Erythroblast (primary cell): ENCODE measurements at regions not wholly inside any gene's neighbourhood (a gene's known extent, or its start where the extent isn't known, plus 50 kb on each side); places are given as distances from the start of the nearest gene placed in this dataset.

Source experiments
- DNase-seq, 2 experiments: peaks; one replicate each; lab custom pipeline; 2025; lab: John Stamatoyannopoulos, UW
- GATA1 ChIP-seq: IDR thresholded peaks from 2 replicates; pipeline ENCODE4 v1.6.1; 2011; ENCODE audit warnings: low read depth, mild to moderate bottlenecking, control low read depth, low read length, moderate library complexity
- POLR2A ChIP-seq: IDR thresholded peaks from 2 replicates; pipeline ENCODE4 v1.6.1; 2011; ENCODE audit warnings: mild to moderate bottlenecking, low read length

GRCh38 chr12:42769455-42769854 lies 179.9 kb upstream of the PRICKLE1 start:
- TF ChIP-seq POLR2A (no peak), GATA1 (no peak)
- no peak for DNase-seq

- no peak for DNase-seq
- TF ChIP-seq GATA1, result no peak
- TF ChIP-seq POLR2A, result no peak
Observed at GRCh38 chr12:42767998-42768397, 178.5 kb upstream of the PRICKLE1 start.

GRCh38 chr12:42767326-42767954 lies 177.9 kb upstream of the PRICKLE1 start:
- TF ChIP-seq GATA1, result no peak
- no peak for TF ChIP-seq POLR2A
- no peak for DNase-seq

- DNase-seq, result no peak
Observed at GRCh38 chr12:42766754-42767153, 177.2 kb upstream of the PRICKLE1 start.

GRCh38 chr12:42766026-42766425 lies 176.5 kb upstream of the PRICKLE1 start:
- no peak for TF ChIP-seq POLR2A
- DNase-seq, result no peak

More at GRCh38 chr12:42766754-42767153, 177.2 kb upstream of the PRICKLE1 start:
- TF ChIP-seq POLR2A (no peak), GATA1 (no peak)

- TF ChIP-seq GATA1 (no peak), POLR2A (no peak)
- no peak for DNase-seq
Observed at GRCh38 chr12:42763682-42764081, 174.1 kb upstream of the PRICKLE1 start.

- no peak for DNase-seq
- TF ChIP-seq GATA1, result no peak
- no peak for TF ChIP-seq POLR2A
Observed at GRCh38 chr12:42762395-42762925, 172.9 kb upstream of the PRICKLE1 start.

GRCh38 chr12:42761601-42762350 lies 172.2 kb upstream of the PRICKLE1 start:
- no peak for DNase-seq

GRCh38 chr12:42761086-42761485 lies 171.5 kb upstream of the PRICKLE1 start:
- TF ChIP-seq GATA1 (no peak), POLR2A (no peak)
- no peak for DNase-seq

More at GRCh38 chr12:42761601-42762350, 172.2 kb upstream of the PRICKLE1 start:
- TF ChIP-seq GATA1, result no peak
- TF ChIP-seq POLR2A, result no peak

- DNase-seq, result no peak
- TF ChIP-seq POLR2A, result no peak
- TF ChIP-seq GATA1, result no peak
Observed at GRCh38 chr12:42760550-42760949, 171.0 kb upstream of the PRICKLE1 start.

GRCh38 chr12:42759622-42760273 lies 170.2 kb upstream of the PRICKLE1 start:
- TF ChIP-seq GATA1 (no peak), POLR2A (no peak)

GRCh38 chr12:42758806-42759205 lies 169.3 kb upstream of the PRICKLE1 start:
- TF ChIP-seq POLR2A, result no peak
- TF ChIP-seq GATA1, result no peak
- no peak for DNase-seq

More at GRCh38 chr12:42759622-42760273, 170.2 kb upstream of the PRICKLE1 start:
- no peak for DNase-seq

GRCh38 chr12:42757624-42758119 lies 168.1 kb upstream of the PRICKLE1 start:
- no peak for DNase-seq
- TF ChIP-seq POLR2A (no peak), GATA1 (no peak)

- TF ChIP-seq GATA1, result no peak
- TF ChIP-seq POLR2A, result no peak
- DNase-seq, result no peak
Observed at GRCh38 chr12:42756841-42757623, 167.5 kb upstream of the PRICKLE1 start.
